K562 (cell line): ENCODE measurements at regions not wholly inside any gene's neighbourhood (a gene's known extent, or its start where the extent isn't known, plus 50 kb on each side); places are given as distances from the start of the nearest gene placed in this dataset.

Source experiments
- CHCHD3 ChIP-seq: fragments of 250-450 bp; sonication (Bioruptor Pico); IDR thresholded peaks from 2 replicates; pipeline ENCODE4 v2.1.2; 2022; ENCODE audit warnings: mild to moderate bottlenecking
- ERF ChIP-seq: fragments of 450-650 bp; formaldehyde crosslinking; IDR thresholded peaks from 2 replicates; pipeline ENCODE4 v1.4.0; 2020; ENCODE audit warnings: mild to moderate bottlenecking, mixed read lengths
- MAFK ChIP-seq: IDR thresholded peaks from 2 replicates; pipeline ENCODE4 v1.6.1; 2011; ENCODE audit warnings: low read length, improper control_type of control experiment
- NUFIP1 ChIP-seq: fragments of 450-650 bp; IDR thresholded peaks from 2 replicates; pipeline ENCODE4 v1.6.1; 2018; ENCODE audit not compliant: partially characterized antibody
- PCBP2 ChIP-seq: fragments of 200-400 bp; formaldehyde crosslinking; IDR thresholded peaks from 2 replicates; pipeline ENCODE4 v1.6.1; 2018; ENCODE audit warnings: low read length, low read depth, mild to moderate bottlenecking, moderate library complexity; ENCODE audit not compliant: poor library complexity, severe bottlenecking
- SP1 ChIP-seq: sonication (generic); formaldehyde crosslinking; IDR thresholded peaks from 2 replicates; pipeline ENCODE4 v1.8.1; 2022; ENCODE audit warnings: mild to moderate bottlenecking, missing genetic modification reagents
- TF ChIP-seq, protein P1 (sequence below), 3 experiments: IDR thresholded peaks in 2 of 3; conservative IDR thresholded peaks in 1 of 3; 2 replicates each; pipeline ENCODE4 v1.5.1; 2011 to 2012; ENCODE audit warnings: low read length in 3 of 3, mild to moderate bottlenecking in 3 of 3, control low read depth in 2 of 3, improper control_type of control experiment in 1 of 3, inconsistent platforms in 1 of 3, low read depth in 1 of 3, mixed read lengths in 1 of 3, moderate library complexity in 1 of 3; ENCODE audit not compliant: insufficient read depth in 2 of 3

DNA sequence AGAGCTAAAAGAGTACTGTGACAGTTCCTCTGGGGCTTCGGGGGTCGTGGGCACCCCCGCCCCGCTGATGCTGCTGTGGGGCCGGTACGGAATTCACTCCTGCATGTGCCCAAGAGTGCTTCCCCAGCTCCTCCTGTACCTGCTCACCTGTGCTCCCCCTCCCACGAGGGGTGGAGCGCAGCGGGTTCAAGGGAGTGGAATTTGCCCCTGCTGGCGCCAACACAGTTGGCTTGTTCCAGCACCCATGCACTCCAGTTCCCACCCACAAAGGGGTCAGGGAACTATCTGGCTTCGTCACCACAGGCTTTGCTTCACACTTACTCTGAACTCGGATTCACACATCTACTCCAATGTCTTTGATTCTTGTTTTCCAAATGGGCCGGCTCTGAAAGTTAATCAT, 1086.9 kb upstream of the CDH6 start:
- TF ChIP-seq, protein P1, sequence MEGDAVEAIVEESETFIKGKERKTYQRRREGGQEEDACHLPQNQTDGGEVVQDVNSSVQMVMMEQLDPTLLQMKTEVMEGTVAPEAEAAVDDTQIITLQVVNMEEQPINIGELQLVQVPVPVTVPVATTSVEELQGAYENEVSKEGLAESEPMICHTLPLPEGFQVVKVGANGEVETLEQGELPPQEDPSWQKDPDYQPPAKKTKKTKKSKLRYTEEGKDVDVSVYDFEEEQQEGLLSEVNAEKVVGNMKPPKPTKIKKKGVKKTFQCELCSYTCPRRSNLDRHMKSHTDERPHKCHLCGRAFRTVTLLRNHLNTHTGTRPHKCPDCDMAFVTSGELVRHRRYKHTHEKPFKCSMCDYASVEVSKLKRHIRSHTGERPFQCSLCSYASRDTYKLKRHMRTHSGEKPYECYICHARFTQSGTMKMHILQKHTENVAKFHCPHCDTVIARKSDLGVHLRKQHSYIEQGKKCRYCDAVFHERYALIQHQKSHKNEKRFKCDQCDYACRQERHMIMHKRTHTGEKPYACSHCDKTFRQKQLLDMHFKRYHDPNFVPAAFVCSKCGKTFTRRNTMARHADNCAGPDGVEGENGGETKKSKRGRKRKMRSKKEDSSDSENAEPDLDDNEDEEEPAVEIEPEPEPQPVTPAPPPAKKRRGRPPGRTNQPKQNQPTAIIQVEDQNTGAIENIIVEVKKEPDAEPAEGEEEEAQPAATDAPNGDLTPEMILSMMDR (IDR thresholded peaks at IDR 0.05 in 2 of 3, conservative IDR thresholded peaks at IDR 0.05 in 1 of 3; ENCODE audit: insufficient read depth in 2 of 3, low read depth in 1 of 3, low read length in 3 of 3), result no peak
- TF ChIP-seq NUFIP1 (no peak), SP1 (CRISPR knock-in tag) (no peak), MAFK (no peak), PCBP2 (no peak), ERF (CRISPR knock-in tag) (no peak), CHCHD3 (CRISPR knock-in tag) (no peak)
